IMR-90 (cell line): ENCODE measurements at regions not wholly inside any gene's neighbourhood (a gene's known extent, or its start where the extent isn't known, plus 50 kb on each side); places are given as distances from the start of the nearest gene placed in this dataset.

ENCODE experiments used
- ATAC-seq: fragments of 200-7000 bp; cut with Tn5 transposase; 2 replicates; pipeline ENCODE4 v1.9.1; 2020; ENCODE audit warnings: low read depth, mild to moderate bottlenecking, moderate library complexity
- BruUV-seq: library from RNA; stranded (reverse); fragments of 400-500 nt; replicated peaks from 2 replicates; lab custom pipeline; 2021; lab: Mats Ljungman, UMichigan
- CTCF ChIA-PET: fragments of 300-600 bp; formaldehyde crosslinking; extraction: SDS; loops from one replicate; lab custom pipeline; 2021; ENCODE audit warnings: antibody characterized with exemption; lab: Yijun Ruan, JAX
- POLR2A ChIA-PET: fragments of 300-600 bp; sonication (Branson Sonifier 250); formaldehyde crosslinking; loops from one replicate; lab custom pipeline; 2022; ENCODE audit warnings: antibody characterized with exemption; ENCODE audit not compliant: unreplicated experiment; lab: Charles Lee
- DNase-seq: peaks from one replicate; pipeline ENCODE4 v3.0.0; 2013
- H2AFZ ChIP-seq: replicated peaks from 2 replicates; pipeline ENCODE3; 2013; ENCODE audit warnings: low read length, mild to moderate bottlenecking; ENCODE audit not compliant: poor library complexity
- H2AK5ac ChIP-seq: 2 replicates; pipeline ENCODE4 v1.6.1; 2013; ENCODE audit warnings: low read depth, low read length, inconsistent platforms
- H2AK9ac ChIP-seq: replicated peaks from 2 replicates; pipeline ENCODE3; 2013; ENCODE audit warnings: mild to moderate bottlenecking, low read depth, low read length, moderate library complexity; ENCODE audit not compliant: poor library complexity
- H2BK120ac ChIP-seq: 2 replicates; pipeline ENCODE4 v1.6.1; 2013; ENCODE audit warnings: low read depth, low read length, inconsistent platforms
- H2BK15ac ChIP-seq: 3 replicates; pipeline ENCODE4 v1.6.1; 2013; ENCODE audit warnings: low read depth, low read length, inconsistent platforms
- H2BK20ac ChIP-seq: 2 replicates; pipeline ENCODE4 v1.6.1; 2013; ENCODE audit warnings: low read depth, mild to moderate bottlenecking, inconsistent platforms, low read length, moderate library complexity
- H2BK5ac ChIP-seq: 2 replicates; pipeline ENCODE4 v1.6.1; 2013; ENCODE audit warnings: mild to moderate bottlenecking, low read depth, low read length, inconsistent platforms; ENCODE audit not compliant: poor library complexity, severe bottlenecking
- H3K14ac ChIP-seq: replicated peaks from 2 replicates; pipeline ENCODE4 v1.6.1; 2013; ENCODE audit warnings: low read depth, low read length, inconsistent platforms
- H3K18ac ChIP-seq: 2 replicates; pipeline ENCODE4 v1.6.1; 2013; ENCODE audit warnings: low read depth, low read length, control low read depth
- H3K23ac ChIP-seq: 2 replicates; pipeline ENCODE4 v1.6.1; 2013; ENCODE audit warnings: low read depth, low read length, inconsistent platforms
- H3K27ac ChIP-seq: 2 replicates; pipeline ENCODE4 v1.5.1; 2013; ENCODE audit warnings: mild to moderate bottlenecking, control low read depth, low read length; ENCODE audit not compliant: insufficient read depth
- H3K27me3 ChIP-seq: 2 replicates; pipeline ENCODE4 v1.6.1; 2013; ENCODE audit warnings: low read length; ENCODE audit not compliant: control insufficient read depth, insufficient read depth
- H3K36me3 ChIP-seq: 2 replicates; pipeline ENCODE4 v1.6.1; 2013; ENCODE audit warnings: low read length, mixed read lengths; ENCODE audit not compliant: control insufficient read depth, insufficient read depth
- H3K4ac ChIP-seq: 2 replicates; pipeline ENCODE4 v1.6.1; 2013; ENCODE audit warnings: low read depth, low read length, inconsistent platforms
- H3K4me1 ChIP-seq: 2 replicates; pipeline ENCODE4 v1.6.1; 2013; ENCODE audit warnings: low read length, mixed read lengths; ENCODE audit not compliant: control insufficient read depth, insufficient read depth
- H3K4me2 ChIP-seq: 2 replicates; pipeline ENCODE4 v1.6.1; 2013; ENCODE audit warnings: low read depth, mild to moderate bottlenecking, control low read depth, low read length, moderate library complexity
- H3K4me3 ChIP-seq: 2 replicates; pipeline ENCODE4 v1.5.1; 2013; ENCODE audit warnings: low read depth, mild to moderate bottlenecking, control low read depth, low read length, moderate library complexity; ENCODE audit not compliant: insufficient read depth
- H3K56ac ChIP-seq: 2 replicates; pipeline ENCODE4 v1.6.1; 2013; ENCODE audit warnings: low read length, inconsistent platforms; ENCODE audit not compliant: insufficient read depth; ENCODE audit errors: extremely low read depth
- H3K79me1 ChIP-seq, 2 experiments: 2 replicates each; pipeline ENCODE4 v1.6.1; 2013; ENCODE audit warnings: low read length in 2 of 2, inconsistent platforms in 1 of 2, low read depth in 1 of 2
- H3K9ac ChIP-seq: 2 replicates; pipeline ENCODE4 v1.6.1; 2013; ENCODE audit warnings: low read depth, low read length, control low read depth
- H3K9me1 ChIP-seq: 2 replicates; pipeline ENCODE4 v1.6.1; 2013; ENCODE audit warnings: low read length, inconsistent platforms; ENCODE audit not compliant: insufficient read depth
- H3K9me3 ChIP-seq: 2 replicates; pipeline ENCODE4 v1.6.1; 2013; ENCODE audit warnings: low read length; ENCODE audit not compliant: control insufficient read depth, insufficient read depth
- H4K20me1 ChIP-seq: 2 replicates; pipeline ENCODE4 v1.6.1; 2013; ENCODE audit warnings: low read length, inconsistent platforms; ENCODE audit not compliant: insufficient read depth
- H4K5ac ChIP-seq: 2 replicates; pipeline ENCODE4 v1.6.1; 2013; ENCODE audit warnings: mild to moderate bottlenecking, low read depth, low read length, control low read depth
- H4K8ac ChIP-seq, 2 experiments: 2 replicates each; pipeline ENCODE4 v1.6.1; 2013; ENCODE audit warnings: low read depth in 2 of 2, low read length in 2 of 2, control low read depth in 1 of 2, inconsistent platforms in 1 of 2
- H4K91ac ChIP-seq: 2 replicates; pipeline ENCODE4 v1.6.1; 2013; ENCODE audit warnings: low read depth, low read length, inconsistent platforms; ENCODE audit not compliant: insufficient read depth
- CEBPB ChIP-seq: IDR thresholded peaks from 2 replicates; pipeline ENCODE4 v1.6.1; 2012; ENCODE audit warnings: low read depth, low read length, improper control_type of control experiment
- CHD1 ChIP-seq: IDR thresholded peaks from 2 replicates; pipeline ENCODE4 v1.6.1; 2012; ENCODE audit warnings: low read depth, low read length, improper control_type of control experiment
- ELK1 ChIP-seq: fragments of 150-350 bp; IDR thresholded peaks from 2 replicates; pipeline ENCODE4 v1.6.1; 2016; ENCODE audit warnings: low read depth, mild to moderate bottlenecking, low read length, moderate library complexity, borderline replicate concordance
- MAFK ChIP-seq: IDR thresholded peaks from 2 replicates; pipeline ENCODE4 v1.6.1; 2012; ENCODE audit warnings: low read depth, low read length, improper control_type of control experiment
- MAZ ChIP-seq: IDR thresholded peaks from 2 replicates; pipeline ENCODE4 v1.6.1; 2012; ENCODE audit warnings: low read depth, mild to moderate bottlenecking, low read length, improper control_type of control experiment, moderate library complexity, borderline replicate concordance
- RAD21 ChIP-seq: IDR thresholded peaks from 2 replicates; pipeline ENCODE4 v1.6.1; 2012; ENCODE audit warnings: low read length, improper control_type of control experiment
- RCOR1 ChIP-seq: IDR thresholded peaks from 2 replicates; pipeline ENCODE4 v1.6.1; 2012; ENCODE audit warnings: mild to moderate bottlenecking, low read length, improper control_type of control experiment; ENCODE audit not compliant: insufficient replicate concordance
- RFX5 ChIP-seq: IDR thresholded peaks from 2 replicates; pipeline ENCODE4 v1.8.0; 2012; ENCODE audit warnings: low read depth, mild to moderate bottlenecking, low read length, moderate library complexity
- USF2 ChIP-seq: fragments of 150-350 bp; IDR thresholded peaks from 2 replicates; pipeline ENCODE4 v1.6.1; 2017; ENCODE audit warnings: mild to moderate bottlenecking, antibody characterized with exemption, low read length, low read depth
- WGBS, 2 experiments: methylation state at CpG; one replicate each; pipeline versions ENCODE4 v1.1.5 to v1.1.7; 2013; ENCODE audit warnings: missing lambda C conversion rate in 2 of 2; ENCODE audit not compliant: insufficient read length in 1 of 2; ENCODE audit errors: extremely low coverage in 2 of 2; 5-methylcytosine and 5-hydroxymethylcytosine counted together
- dilution Hi-C: fragments of 300-500 bp; cut with HindIII; formaldehyde crosslinking; loops from one replicate; pipeline ENCODE4 v1.14.3; 2018; ENCODE audit warnings: low sequenced_read_pairs; ENCODE audit not compliant: unreplicated experiment
- in situ Hi-C: fragments of 300-500 bp; cut with MboI; formaldehyde crosslinking; loops from 3 replicates; pipeline ENCODE4 v1.14.3; 2019; ENCODE audit warnings: low sequenced_read_pairs, inconsistent platforms, mixed read lengths
- intact Hi-C: fragments of 100-400 bp; cut with micrococcal nuclease; formaldehyde crosslinking; loops from 2 replicates; pipeline ENCODE4 v1.10.0; 2022

GRCh38 chr4:27094224-27094623, 233.6 kb downstream of the STIM2 start:
- Histone ChIP-seq H3K14ac (no peak overlapping the region), H4K5ac (no peak overlapping the region), H2BK5ac (no peak overlapping the region), H3K4me3 (no peak overlapping the region), H2AK9ac (no peak overlapping the region), H2BK15ac (no peak overlapping the region), H2BK120ac (no peak overlapping the region), H3K27ac (no peak overlapping the region), H2BK20ac (no peak overlapping the region), H2AK5ac (no peak overlapping the region), H3K4me1 (no peaks in the 10 kb centered on the region), H3K79me1 (no peaks in the 10 kb centered on the region), H3K23ac (no peak overlapping the region), H4K91ac (no peak overlapping the region), H3K27me3 (peaks cover 2% of the 10 kb centered on the region), H3K9me3 (no peaks in the 10 kb centered on the region), H3K9ac (no peak overlapping the region), H3K18ac (no peak overlapping the region), H4K8ac (no peak overlapping the region), H4K20me1 (no peaks in the 10 kb centered on the region), H3K4me2 (no peak overlapping the region), H2AFZ (no peak overlapping the region), H3K4ac (no peak overlapping the region), H3K56ac (no peak overlapping the region), H3K9me1 (no peaks in the 10 kb centered on the region), H3K36me3 (no peaks in the 10 kb centered on the region)
- in situ Hi-C loops (no loop called here), intact Hi-C loops (no loop called here), dilution Hi-C loops (no loop called here)
- TF ChIP-seq RFX5 (no peak), CEBPB (no peak), RAD21 (no peak), MAZ (no peak), USF2 (no peak), RCOR1 (no peak), MAFK (no peak), CHD1 (no peak), ELK1 (no peak)
- POLR2A ChIA-PET: no interaction called here
- BruUV-seq: no TSS peak
- no CpG with 5 or more reads among the region's 6 CpGs for WGBS, 2 experiments
- no peak for ATAC-seq
- DNase-seq: no peak
- CTCF ChIA-PET: no interaction called here
